Germinal center (tissue), 1 donor: ENCODE measurements at regions not wholly inside any gene's neighbourhood (a gene's known extent, or its start where the extent isn't known, plus 50 kb on each side); places are given as distances from the start of the nearest gene placed in this dataset.
"Not testable (repeated sequence)": the region's sequence is repeated elsewhere in the genome, so short reads cannot be mapped to it uniquely, and the experiment has no call there.

Experiments
- DNase-seq: peaks from one replicate; pipeline ENCODE4 v3.0.0; 2012; ENCODE audit warnings: mixed read lengths, low spot score

DNA sequence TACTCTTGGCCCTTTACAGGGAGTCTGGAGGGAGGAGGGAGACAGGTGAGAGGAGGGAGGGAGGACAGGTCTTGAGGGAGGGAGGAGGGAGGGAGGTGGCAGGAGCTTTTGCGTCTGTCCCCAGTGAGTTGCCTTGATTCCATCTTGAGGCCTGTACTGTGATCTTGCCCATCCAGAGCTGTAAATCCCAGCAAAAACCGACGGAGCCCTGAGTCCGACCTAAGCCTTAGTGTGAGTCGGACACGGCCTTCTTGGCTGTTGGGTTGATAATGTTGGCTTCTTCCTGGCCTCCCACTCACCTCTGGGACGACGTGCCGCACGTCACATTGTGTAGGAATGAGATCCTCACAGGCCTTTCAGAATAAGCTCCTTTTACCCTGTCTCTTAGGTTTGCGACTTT, 72.5 kb downstream of the RGS12 start:
- DNase-seq, result no peak

DNA sequence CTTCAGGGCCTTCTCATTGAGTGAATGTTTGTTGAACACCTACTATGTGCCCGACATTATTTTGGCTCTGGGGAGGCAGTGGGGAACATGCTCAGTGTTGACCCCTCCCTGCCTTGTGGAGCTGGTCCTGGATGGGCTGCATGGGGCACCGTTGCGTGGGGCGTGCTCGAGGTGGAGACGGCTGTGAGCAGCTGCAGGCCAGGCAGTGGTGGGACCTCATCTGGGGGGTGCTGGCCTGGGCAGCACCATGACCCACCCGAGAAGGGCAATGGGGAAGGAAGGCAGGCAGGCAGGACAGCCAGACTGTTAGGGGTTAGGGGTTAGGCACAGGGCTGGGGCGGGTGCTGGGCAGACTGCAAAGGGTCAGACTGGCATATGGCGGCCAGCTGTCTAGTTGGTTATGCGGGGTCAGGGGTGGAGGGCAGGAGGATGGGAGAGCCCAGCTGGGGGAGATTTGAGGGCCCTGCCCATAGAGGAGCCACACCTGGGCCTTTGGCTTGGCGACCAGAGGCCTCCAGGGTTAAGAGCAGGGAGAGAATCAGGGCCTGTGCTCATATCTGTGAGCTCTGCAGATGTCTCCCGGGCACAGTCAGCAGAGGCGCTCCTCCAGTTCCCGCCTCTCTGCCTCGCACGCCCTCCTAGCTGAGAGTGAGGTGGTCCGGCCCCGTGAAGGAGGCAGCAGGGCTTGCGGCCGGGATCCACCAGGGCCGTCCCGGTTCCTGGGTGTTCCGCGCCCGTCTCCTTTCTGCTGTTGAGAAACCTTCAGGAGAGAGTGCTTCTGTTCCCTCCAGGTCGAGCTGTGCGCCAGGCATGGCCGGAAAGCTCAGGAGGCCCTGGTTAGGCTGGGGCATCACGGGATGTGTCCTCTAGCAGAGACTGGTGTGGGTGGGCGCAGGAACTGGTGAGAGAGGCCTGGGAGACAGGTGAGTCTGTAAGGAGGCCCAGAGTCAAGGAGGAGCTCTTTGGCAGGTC, 73.3 kb downstream of the RGS12 start:
- no peak for DNase-seq

DNA sequence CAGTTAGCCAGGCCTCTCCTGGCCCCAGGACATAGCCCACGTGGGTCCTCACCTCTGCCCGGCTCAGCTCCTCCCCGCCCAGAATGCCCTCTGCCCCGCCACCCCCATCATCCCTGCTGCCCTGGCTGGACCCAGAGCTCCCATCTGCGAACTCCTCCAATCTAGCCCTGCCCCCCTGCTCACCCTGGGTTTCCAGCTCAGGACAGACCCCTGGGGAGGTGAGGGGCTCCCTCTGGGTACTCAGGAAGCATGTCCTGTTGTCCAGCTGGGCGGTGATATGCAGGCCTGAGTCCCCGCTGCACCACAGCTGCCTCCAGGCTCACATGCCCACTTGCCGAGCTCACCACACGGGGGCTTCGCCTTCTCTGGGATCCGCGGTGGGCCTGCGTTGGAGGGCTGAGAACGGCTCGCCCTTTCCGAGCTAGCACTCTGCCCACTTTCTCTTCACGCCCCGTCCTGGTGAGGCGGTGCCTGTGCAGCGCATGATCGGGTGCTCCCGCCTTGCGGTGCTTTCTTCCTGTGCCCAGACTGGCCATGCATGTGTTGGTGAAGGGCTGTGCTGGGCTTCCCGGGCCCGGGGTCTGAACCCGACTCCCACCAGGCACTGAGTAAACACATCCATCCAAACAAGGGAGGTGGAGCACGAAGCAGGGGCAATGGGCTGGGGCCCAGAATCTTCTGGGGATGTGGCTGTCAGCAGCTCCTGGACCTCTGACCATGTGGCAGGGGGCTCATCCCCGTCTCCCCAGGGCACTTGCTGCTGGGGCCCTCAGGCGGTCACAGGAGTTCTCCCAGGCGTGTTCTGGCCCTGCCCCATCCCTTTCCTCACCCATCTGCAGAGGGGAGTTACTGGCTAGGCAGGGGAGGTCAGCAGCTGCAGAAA, 74.3 kb downstream of the RGS12 start:
- DNase-seq, result no peak

DNA sequence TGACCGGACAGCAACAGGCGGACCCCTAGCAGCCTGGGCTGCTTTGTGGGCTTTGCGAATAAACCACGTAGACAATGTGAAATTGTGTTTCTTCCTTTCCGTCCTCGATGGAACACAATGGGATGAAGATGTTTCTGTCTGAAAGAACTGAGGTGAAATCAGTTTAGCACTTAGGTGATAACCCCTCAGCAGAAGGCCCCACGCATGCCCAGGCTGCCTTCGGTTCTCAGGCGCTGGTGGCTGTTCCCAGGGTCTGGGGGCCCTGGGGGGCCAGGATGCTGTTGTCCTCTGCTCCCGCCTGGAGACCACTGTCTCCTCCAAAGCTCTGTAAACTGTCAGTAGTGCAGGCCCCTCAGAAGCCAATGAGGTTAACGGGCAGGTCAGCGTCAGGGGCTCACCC, 73.9 kb upstream of the HGFAC start:
- no peak for DNase-seq

DNA sequence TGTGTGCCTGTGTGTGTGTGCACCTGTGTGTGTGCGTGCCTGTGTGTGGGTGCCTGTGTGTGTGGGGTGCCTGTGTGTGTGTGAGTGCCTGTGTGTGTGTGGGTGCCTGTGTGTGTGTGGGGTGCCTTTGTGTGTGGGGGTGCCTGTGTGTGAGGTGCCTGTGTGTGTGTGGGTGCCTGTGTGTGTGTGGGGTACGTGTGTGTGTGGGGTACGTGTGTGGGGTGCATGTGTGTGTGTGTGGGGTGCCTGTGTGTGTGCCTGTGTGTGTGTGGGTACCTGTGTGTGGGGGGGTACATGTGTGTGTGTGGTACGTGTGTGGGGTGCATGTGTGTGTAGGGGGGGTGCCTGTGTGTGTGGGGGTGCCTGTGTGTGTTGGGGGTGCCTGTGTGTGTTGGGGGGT, 73.4 kb upstream of the HGFAC start:
- no peak for DNase-seq

DNA sequence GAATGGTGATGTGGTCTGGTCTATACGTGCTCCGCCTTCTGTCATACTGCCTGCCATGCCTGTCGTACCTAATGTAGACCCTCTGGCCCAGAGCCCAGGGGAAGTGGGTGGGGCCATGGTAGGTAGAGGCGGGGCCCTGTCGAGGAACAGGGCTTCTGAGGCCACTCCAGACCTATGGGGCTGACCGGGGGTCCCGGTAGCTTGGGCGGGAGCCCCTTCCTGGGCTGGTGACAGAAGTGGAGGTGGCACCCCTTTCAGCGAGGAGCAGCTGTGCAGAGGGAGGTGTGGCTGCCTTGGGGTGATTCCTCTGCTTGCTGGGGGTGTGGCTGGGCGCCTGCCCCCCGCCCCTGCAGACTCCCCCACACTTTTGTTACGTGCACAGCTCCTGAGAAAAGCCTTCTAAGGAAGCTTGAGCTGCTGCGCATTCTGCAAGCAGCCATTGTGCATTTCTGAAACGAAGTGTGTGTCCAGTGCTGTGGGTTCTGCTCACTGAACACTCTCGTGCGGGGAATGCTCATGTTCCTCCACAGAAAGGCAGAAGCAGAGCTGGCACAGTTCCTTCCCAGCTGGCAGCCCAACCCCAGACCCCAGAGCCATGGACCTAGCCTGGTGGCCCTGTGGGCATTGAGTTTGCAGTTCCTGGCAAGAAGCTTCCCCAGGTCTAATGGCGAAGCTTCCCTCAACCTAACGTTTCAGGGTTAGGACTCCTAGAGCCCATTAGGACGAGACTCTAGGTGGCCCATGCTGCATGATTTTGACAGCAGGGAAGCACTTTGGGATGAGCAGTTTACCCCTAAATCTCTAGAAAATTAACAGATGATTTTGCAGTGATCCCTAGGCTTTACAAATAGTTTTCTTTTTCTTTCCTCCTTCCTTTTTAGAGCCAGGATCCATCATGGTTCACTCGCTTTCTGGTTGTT, 72.7 kb upstream of the HGFAC start:
- no peak for DNase-seq

DNA sequence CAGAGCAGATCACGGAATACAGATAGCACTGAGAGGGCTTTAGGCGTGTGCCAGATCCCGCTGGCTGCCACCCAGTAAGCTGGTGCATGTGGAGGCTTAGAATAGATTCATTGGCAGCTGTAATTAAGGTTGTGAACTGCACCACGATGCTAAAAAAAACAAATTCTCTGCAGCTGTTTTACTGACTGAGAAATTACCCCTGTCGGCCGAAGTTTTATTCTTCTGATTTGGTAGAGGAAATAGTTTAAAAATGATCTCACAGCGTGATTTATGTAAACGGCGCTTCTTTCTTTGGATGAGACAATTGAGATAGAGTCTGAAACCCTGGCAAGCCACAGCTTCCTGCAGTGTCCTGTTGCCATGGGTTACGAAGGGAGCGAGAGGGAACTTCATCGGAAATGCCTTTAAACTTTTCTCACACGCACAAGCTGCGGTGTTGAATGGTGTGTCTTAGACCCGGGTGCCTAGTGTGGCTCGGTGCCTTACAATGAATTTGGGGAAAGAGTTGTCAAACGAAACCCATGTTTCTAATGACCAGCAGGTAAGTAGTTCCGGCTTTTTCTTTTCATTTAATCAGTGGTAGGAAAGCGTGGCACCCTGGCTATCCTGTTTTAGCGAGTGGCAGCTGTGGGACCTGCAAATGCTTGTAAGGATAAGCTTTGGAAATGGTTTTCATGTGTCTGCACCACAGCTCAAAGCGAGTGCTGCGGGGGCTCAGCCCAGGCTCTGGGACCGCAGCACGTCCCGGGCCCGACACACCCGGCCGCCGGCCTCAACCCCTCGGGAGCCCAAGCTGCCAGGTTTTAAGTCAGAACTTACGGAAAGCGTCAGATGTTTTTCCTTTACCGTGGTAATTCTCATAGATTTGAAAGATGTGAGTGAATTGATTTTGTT, 71.7 kb upstream of the HGFAC start:
- no peak for DNase-seq

DNA sequence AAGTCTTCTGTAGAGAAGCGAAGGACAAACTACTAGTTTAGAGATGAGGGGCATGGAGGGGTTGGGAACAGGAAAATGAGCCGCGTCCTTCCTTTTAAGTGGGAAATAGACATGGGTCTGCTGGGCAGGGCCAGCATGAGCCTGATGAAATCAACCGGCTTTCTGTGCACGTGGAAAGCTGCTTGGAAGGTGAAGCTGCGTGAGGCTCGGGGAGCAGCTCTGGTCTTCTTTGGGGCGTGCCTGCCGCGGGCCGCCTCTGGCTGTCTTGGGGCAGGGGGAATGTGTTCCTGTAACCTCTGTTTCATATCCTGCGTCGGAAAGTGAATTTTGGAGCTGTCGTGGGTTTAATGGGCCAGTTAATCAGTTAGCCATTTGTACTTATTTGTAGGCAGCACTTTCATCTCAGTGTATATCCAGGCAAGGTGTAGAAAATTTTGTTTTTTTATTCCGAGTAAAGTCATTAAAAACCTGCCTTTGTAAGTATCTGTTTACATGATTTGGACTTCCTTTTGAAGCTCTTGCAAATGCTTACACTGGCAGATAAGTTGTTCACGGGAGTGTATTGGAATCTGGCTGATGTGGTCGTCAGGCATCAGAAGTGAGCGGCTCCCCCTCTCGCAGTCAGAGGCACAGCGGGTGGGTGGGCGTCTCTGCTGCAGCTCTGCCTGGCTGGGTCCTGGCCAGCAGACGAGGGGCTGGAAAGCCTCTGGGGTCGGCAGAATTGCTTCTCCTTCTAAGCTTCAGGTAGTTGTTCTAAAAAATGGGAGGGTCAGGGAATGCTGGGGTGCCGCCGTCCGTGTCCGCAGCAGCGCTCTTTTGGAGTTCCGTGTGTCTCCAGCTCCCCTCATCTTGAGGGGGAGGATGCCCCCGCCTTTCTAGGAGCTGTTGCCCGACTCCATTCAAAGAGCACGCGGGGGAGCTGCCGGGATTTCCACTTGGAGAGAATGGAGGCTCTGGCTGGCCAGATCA, 70.5 kb upstream of the HGFAC start:
- DNase-seq, result no peak

DNA sequence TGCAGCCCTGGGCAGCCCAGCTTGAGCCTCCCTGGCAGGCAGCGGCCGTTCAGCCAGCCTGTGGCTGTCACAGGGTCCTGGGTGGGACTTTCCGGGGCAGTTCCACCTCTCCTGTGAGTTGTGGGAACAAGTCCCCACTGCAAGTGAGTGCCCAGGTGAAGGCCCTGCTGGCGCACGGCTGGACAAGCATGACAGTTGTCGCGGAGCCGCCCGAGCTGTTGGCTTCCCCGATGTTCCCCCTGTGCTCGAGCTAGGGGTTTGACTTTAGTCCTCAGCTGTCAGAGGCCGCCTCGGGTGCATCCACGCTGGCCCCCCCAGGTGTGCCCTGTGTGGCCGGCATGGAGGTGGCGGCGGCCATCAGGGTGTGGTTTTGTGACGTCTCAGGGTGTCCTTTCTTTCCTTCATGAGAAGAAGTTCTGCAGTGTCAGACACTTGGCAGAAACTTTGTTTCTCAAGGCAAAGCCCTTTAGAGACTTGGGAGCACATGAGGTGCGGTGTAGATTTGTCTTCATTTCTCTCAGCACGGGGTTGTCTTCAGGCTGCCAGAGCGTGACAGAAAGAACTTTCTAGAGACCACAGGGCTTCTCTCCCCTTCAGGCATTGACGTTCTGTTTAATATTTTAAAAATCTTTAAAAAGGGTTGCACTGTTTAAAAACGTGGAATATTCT, 69.4 kb upstream of the HGFAC start:
- no peak for DNase-seq

DNA sequence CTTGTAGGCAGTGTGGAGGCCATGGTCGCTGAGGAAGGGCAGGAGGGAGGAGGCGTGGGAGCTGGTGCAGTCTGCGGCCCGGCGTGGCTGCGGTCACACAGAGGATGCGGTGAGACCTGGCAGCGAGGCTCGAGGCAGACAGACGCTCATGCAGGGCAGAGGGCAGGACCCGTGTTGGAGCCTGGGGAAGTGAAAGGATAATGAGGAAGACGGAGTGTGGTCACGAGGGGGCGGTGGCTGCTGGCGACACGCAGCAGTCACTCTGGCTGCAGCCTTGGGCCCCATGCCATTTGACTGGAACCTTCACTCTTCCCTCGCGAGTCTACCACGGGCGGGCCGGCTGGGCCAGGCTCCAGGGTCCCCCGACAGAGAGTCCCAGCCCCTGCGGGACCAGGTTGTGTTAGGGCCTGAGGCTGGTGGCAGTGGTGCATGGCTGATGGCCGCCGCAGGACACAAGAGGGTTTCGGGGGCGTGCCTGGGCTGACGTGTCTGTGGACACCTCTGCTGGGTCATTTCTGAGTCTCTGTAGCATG, 68.8 kb upstream of the HGFAC start:
- peak; percentile 67 for DNase-seq

DNA sequence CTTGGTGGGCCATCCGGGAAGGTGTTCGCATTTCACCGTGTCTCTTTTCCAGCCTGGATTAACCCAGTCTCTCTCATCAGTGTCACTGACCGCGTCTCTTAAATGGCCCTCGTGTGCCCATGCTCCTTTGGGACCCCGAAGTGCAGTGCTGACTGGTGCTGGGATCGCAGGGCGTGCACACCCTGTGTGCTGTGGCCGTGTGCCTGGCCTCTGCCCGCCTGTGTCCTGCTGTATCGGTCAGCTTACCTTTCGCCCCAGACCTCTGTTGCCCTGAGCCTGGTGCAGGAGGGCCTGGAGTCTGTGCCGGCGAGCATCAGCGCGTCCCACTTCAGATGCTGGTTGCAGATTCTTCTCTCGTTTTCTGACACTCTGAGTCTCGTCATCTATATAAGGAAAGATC, 68.3 kb upstream of the HGFAC start:
- no peak for DNase-seq

DNA sequence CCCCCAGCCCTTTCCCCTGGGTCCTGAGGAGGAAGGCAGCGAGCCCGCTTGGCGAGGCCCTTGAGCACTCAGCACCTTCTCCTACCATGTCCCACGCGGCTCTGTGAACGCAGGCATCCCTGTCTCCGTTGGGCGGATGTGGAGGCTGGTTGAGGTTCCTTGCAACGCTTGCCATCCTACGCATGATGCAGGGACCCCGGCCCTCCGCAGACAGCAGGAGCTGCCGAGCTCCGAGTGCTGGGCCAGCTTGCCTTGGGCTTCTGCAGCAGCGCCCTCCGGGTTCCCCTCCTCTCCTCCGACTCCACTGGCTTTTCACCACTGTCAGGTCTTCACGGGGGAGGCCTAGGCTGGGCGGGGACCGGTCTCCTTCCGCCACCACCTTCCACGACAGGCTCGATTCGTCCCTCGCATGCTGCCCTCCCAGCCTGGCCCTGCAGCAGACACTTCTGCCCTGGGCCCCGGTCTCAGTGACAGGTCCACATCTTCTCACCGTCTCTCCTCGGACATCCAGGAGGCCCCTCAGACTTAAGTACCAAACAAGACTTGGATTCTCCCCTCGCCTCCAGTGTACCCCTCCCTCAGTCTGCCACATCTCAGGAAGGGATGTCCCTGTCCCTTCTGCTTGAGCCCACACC, 67.6 kb upstream of the HGFAC start:
- DNase-seq, result no peak

DNA sequence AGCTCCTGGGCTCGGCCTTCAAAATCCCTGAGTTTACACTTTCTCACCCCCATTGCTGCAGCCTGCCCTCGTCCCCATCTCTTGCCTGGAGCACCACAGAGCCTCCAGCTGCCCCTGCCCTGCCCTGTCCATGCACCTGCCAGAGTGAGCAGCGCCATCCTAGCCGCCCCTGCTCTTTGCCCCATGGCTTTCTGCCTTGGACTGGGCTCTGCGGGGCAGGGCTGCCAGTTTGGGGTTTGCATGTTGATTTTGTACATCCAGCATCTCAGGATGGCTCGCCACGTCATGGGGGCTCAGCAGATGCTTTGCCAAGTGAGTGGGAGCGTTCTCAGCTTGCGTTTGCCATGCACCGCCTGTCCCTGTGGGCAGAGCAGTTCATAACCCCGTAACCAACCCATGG, 67.1 kb upstream of the HGFAC start:
- DNase-seq, result no peak

DNA sequence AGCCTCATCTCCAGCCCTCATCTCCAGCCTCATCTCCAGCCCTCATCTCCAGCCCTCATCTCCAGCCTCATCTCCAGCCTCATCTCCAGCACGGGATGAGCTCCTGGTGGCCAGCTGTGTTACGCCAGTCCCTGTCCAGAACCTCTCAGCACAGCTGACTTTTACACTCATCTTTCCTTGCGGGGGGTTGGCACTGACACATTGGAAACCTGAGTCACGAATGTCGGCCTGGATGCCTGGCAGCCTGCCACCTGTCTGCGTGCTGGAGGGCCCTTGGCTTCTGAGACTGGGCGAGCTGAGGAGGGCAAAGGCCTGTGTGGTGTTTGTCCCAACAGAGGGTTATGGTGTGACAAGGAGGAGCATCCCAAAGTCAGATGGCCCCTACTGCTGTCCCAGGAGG, 66.1 kb upstream of the HGFAC start:
- DNase-seq, result no peak

DNA sequence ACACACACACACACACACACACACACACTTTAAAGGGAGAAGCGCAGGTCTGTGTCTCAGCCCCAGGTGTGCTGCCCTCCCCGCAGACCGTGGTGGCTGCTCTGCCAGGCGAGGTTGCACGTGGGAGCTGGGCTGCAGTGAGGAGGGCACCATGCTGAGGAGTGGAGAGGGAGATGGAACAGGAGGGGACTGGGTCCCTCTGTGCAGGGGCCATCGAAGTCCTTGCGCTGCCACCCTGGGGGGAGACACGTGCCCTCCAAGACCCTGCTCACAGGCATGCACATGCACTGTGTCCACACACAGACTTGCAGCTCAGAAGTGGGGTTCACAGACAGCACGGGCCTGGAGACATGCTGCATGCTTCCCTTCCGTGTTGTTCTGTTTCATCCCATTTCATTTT, 65.5 kb upstream of the HGFAC start:
- DNase-seq, result no peak

DNA sequence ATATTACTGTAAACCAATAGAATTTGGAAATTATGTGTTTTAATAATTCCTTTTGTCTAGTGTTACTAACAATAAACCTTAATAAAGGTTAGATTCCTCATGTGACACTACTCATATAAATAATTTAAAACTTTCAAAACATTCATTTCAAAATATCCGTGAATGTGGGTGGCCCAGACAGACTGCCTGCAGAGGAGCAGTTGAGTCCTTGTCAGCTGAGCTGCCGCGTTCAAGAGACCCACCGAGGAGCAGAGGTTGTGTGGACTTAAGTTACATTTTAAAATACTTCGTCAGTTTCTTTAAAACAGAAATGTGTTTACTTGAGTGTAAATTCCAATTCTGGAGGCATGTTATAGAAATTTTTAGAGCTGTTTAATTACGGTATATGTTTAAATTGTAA, 64.2 kb upstream of the HGFAC start:
- DNase-seq, result no peak

DNA sequence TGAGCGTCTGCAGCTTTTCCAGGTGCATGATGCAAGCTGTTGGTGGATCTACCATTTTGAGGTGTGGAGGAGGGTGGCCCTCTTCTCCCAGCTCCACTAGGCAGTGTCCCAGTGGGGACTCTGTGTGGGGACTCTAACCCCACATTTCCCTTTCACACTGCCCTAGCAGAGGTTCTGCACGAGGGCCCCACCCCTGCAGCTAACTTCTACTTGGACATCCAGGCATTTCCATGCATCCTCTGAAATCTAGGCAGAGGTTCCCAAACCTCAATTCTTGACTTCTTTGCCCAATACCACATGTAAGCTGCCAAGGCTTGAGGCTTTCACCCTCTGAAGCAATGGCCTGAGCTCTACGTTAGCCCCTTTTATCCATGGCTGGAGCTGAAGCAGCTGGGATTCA, 61.4 kb upstream of the HGFAC start:
- DNase-seq, result not testable (repeated sequence)

DNA sequence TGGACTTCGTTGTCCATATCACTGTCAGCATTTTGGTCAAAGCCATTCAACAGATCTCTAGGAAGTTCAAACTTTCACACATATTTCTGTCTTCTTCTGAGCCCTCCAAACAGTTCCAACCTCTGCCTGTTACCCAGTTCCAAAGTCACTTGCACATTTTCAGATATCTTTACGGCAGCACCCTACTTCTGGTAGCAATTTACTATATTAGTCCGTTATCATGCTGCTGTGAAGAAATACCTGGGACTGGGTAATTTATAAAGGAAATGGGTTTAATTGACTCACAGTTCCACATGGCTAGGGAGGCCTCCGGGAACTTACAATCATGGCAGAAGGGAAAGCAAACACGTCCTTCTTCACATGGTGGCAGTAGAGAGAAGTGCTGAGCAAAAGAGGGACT, 60.6 kb upstream of the HGFAC start:
- DNase-seq, result not testable (repeated sequence)
